ENCODE measurements at regions not wholly inside any gene's neighbourhood (a gene's known extent, or its start where the extent isn't known, plus 50 kb on each side); places are given as distances from the start of the nearest gene placed in this dataset.
A peak's percentile ranks its signal among the peaks of the same experiment; 100 is the strongest.

DNA sequence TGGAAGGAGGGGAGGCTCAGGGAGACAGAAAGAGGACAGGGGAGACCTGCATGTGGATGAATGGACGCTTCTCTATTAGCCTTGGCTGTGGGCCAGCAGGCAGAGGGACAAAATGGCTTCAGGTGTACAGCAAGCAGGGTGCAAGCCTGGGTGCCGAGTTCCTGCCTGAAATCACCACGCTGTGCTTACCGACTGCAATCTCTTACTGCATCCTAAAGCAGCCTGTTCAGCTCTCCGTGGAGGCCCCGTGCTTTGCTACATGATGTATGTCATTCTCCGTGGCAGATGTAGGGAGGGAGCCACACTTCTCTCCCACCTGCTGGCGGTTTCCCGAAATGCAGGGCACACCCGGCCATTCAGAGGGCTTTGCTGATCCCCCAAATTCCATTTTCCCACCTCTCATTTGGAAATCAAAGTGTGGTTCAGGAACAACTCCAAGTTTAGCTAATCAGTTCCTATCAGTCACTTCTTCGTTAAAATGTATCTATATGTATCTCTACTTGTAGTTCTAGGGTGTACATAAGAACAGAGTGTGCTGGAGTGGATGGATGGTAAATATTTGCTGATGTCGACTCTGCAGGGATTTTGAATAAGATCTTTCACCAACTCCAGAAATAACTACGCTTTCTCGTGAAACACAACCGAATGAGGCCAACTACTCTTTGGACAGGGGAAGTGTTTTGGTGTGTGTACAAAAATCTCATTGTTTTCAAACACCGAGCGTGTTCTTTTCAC, 122.3 kb upstream of the BACE2 start:
- DNase-seq (ENCODE audit: low read depth), result no peak

DNA sequence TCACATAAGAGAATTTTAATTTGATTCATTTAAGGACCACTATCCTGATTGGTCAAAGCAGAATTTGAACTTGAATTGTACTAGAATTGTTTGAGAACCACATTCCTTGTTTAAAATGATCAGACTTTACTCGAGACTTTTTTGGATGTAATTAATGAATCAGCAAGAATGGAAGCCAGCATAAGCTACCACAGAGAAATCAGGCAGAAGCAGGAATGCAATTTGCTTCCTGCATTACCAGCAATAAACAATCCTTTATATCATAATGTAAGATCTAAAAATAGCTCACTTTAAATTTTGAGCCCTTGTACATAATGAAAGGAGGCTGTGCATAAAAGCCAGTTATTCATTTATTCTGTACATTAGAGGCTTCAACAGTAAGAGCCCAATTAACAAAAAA, 119.8 kb upstream of the BACE2 start:
- DNase-seq (ENCODE audit: low read depth), result no peak

DNA sequence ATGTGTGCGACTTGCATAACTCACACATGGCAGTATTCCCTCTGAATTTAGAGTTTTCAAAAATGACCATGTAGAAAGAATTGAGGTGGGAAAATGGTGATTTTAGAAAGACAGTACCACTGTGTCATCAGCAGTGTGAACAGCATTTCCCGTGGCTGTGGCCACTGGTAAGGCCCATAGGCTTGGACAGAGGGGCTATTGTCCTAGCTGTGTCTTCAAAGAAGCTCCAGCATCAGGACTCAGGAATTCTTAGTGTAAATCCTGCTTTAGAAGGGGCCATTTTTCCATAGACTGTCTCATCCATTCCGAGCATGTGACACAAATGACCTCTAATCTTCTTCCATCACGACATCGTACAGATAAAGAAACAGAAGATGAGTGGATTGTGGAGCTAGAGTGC, 119.3 kb upstream of the BACE2 start:
- DNase-seq (ENCODE audit: low read depth), result no peak

DNA sequence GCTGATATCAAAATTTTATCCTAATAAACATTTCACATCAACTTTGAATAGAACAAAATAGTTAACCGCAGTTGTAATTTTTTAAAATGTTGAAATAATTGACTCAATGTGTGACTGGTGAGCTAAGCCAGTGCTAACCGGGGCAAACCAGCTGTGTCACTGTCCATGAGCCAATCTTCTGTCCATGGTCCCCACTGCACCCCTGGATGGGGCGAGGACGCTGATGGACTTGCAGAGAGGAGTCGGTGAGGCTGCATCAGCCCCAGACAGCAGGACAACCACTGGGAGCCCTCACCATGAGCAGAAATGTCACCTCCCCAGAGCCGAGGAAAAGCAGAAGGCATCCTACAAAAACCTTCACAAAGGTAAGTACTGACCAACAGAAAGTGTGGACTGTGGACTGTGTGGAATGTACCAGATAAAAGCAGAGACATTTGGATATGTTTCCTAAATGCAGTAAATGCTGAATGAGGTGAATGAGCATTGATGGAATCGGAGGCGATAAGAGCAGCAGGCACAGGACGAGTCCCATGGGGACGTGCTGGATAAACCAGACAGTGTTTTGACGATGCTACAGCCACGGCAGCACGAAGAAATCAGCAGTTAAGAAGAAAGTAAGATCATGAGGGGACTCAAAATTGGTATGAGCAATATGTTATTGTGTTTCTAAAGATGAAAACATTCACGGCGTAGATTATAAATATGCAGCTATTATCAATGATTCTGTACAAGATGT, 115.0 kb upstream of the BACE2 start:
- no peak for DNase-seq (ENCODE audit: low read depth)

DNA sequence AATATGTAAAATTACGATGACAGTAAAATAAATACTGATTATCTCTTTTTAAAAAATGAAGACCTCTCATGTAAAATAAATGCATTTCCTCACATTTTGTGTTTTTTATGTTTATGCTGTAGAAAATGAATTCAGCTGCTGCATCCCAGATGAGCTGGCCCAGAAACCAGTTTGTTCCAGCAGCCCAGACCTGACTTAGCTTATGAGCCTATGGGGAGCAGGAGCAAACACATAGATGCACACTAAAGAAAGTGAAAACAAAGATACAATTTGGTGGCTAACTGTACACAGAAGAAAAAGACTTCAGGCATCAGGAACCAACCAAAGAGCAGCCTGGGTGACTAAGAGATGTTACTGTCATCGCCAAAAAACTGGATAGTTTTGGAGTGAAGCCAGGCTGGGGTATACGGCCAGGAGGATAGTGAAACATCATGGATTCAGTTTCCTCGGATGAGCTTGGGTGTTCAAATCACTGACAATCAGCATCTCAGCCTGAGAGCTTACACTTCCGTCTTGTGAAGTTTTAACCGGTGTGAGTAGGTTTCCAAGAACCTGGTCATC, 113.9 kb upstream of the BACE2 start:
- no peak for DNase-seq (ENCODE audit: low read depth)

DNA sequence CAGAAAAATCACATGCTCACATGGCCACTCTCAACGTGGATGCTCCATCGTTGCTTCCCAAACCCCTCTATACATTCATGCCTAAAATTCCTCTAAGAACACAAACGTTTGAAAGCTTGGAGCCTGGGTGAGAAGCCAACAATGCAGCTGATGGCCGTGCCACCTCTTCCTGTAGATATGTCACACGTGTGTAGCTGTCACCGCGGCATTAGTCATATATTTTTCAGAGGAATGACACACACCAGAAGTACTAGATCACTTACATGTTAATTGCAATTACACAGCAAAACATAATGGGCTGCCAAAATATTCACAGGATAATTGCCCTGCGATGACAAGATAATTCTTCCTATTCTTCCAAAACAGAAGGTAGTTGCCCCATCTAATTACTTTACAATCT, 112.7 kb upstream of the BACE2 start:
- DNase-seq (ENCODE audit: low read depth), result no peak

DNA sequence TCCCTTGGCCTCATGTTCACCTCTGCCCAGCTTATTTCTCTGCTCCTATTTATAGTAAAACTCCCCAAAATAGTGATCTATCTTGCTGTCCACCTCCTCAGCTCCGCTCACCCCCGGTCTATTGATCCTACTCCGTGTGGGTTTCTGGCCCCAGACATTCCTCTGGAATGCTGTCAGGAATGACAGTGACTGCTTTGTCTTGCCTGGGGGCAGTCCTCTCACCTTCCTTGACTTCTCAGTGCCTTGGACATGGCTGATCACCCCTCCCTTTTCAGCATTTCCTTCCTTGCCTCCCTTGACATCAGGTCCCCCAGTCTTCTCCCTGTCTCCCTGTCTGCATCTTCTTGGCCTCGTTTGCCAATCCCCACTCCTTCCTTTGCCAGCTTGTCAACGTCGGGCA, 108.1 kb upstream of the BACE2 start:
- DNase-seq (ENCODE audit: low read depth), result no peak

DNA sequence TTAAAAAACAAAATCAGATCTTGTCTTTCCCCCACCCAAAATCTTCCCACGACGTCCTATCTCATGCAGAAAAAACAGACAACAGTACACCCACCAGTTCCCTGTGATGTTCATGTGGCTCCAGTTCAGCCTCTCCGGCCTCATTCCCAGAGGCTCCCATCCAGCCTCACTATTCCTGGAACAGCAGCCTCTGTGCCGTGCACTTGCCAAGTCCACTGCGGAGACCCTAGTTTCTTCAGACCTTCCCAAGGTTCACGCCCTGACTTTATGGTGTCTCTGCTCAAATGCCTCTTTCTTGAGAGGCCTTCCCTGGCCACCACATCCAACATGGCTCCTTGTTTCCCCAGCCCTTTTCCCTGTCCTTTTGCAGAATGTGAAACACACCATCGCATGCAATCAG, 106.3 kb upstream of the BACE2 start:
- DNase-seq (ENCODE audit: low read depth), result no peak

DNA sequence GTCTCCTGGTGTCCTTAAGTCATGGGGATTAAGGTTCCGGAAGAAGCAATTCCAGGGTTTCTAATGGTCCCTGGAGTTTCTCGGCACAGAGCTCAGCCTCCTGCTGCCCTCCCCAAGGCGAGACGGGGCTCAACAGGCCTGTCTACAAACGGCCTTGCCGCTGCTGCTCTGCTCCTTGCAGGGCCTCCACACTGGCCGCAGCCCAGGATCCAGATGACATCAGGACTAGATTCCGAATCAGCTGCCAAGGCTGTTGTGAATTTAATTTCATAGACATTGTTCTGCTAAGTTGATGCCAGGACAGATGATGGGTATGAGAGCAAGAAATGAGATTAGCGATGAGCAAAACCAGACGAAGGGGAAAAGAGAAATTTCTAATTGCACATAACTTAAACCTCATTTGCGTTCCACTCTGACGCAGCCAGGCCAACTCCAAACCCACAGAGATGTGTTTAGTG, 103.6 kb upstream of the BACE2 start:
- no peak for DNase-seq (ENCODE audit: low read depth)

DNA sequence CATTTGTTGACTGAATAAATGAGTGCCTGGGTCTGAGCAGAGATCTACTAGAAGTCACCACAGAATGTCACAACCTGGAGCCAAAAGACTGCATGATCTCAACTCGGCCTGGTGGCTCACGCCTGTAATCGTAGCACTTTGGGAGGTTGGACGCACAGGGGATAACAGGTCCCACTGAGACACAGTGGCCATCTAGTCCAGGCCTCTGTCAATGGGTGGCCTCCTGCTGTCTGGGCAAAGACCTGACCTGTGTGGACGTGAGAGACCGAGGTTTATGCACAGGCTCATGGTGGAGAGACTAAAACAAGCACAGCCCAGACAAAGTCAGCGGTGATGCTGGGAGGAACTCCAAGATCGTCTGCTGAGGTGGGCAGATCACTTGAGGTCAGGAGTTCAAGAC, 103.0 kb upstream of the BACE2 start:
- no peak for DNase-seq (ENCODE audit: low read depth)

DNA sequence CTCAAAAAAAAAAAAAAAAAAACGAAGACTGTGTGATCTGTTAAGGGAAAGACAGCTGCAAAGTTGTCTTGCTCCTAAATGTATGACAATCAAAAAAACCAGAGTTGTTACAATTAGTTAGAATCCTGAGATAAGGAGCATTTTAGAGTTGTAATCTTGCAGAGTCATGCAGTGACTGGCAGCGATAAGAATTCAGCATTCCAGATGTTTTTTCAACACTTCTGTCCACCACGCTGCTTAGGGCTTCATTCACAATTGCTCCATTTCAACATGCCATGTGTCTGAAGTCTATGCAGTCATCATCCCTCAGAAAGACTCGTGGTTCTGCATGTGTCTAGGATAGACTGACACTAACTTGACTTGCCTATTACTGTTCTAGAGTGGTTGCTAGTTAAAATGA, 102.4 kb upstream of the BACE2 start:
- DNase-seq (ENCODE audit: low read depth), result no peak

DNA sequence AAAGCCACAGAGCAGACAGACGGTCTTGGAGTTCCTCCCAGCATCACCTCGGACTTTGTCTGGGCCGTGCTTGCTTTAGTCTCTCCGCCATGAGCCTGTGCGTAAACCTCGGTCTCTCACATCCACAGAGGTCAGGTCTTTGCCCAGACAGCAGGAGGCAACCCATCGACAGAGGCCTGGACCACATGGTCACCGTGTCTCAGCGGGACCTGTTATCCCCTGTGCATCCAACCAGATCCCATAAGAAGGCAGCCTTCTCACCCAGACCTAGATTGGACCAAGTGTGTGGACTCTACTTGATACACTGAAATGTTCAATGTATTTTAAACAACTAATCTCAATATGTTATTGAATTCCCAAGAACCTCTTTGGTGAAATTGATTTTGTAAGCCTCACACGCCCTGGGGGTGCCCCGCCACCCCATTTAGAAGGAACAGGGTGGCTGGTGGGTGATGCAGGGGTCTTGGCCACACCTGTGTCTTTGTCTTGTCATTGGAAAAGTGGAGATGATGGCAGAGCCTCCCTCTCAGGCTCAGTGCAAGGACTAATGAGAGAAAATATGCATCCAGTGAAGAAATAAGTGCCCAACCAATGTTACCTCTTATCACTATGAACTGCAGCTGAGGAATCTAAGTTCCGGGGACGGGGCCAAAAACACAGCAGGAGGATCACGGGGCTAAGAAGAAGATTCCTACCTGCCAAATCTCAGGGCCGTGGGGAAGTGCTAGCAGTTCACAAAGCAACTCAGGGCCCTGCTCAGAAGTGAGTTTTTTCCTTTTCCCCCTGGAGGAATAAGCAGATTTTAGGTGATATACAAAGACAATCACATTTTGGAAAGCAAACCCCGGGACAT, 101.6 kb upstream of the BACE2 start:
- DNase-seq (ENCODE audit: low read depth), result no peak

DNA sequence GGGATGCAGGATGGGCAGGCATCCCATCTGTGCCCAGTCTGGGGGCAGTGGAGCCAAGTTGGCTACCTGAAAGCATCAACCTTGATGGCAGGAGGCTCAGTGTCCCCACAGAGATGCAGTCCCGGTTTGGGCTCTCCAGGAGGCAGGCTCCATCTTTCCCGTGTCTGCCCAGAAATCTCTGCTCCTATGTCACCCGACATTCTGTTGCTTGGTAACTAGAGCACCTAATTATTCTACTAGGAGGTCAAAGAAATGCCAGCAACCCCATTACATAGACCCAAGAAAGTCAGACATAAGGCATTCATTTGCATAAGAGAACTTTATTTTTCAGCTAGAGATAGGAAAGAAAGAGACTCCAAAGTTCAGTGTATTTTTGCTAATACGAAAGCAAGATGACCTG, 100.3 kb upstream of the BACE2 start:
- no peak for DNase-seq (ENCODE audit: low read depth)

DNA sequence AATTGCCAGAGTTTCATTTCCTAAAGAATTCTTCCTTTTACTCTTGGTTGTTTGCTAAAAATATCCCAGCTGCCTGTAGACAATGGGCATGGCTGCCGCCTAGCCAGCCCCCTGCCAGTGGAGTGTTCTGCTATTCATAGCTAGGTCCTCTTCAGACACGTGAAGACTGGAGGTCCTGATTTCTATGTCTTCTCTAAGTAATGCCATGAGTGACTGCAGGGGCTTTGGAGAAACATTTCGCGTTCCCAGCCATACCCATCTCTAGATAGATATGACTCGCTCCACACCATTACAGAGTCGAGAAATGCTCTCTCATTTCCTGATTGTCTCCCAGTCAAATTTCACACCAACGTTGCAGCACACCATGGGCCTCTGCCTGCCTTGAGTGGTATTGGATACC, 99.5 kb upstream of the BACE2 start:
- no peak for DNase-seq (ENCODE audit: low read depth)

DNA sequence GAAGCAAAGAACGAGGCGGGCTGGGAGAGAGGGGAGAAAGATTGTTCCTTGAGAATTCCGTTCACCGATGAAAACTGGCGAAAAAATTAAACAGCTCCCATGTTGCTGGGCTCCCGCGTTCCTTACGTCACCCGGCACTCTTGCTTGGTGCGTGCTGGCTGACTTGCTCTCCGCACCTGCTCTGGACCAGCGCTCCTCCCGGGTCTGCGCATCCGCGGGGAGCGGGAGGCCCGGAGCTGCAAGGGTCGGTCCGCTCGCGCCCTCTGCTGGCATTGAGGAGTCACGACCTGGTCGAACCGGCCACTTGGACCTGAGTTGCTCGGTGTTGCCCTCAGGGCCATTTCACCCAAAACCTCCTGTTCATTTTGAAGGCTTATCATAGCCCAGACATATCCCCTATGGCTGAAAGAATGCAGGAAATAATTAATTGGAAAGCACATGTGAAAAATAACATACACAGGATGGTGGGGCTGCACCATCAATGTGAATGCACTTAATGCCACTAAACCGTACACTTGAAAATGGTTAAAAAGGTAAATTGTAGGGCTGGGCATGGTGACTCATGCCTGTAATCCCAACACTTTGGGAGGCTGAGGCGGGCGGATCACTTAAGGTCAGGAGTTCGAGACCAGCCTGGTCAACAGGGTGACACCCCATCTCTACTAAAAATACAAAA, 98.9 kb upstream of the BACE2 start:
- peak; percentile 6 for DNase-seq (ENCODE audit: low read depth)

DNA sequence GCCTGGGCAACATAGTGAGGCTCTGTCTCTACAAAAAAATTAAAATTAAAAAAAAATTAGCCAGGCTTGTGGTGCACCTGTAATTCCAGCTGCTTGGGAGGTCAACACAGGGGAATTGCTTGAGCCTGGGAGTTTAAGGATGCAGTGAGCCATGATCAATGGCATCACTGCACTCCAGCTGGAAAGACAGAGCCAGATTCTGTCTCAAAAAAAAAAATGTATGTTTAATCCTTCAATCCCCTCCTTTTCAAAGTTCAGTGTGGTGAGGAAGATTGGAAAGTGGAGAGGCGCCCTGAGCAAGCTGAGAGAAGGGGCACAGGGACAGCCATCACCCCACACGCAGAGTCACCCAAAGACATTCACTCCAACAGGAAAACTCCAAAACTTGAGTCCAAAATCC, 97.7 kb upstream of the BACE2 start:
- DNase-seq (ENCODE audit: low read depth), result no peak

DNA sequence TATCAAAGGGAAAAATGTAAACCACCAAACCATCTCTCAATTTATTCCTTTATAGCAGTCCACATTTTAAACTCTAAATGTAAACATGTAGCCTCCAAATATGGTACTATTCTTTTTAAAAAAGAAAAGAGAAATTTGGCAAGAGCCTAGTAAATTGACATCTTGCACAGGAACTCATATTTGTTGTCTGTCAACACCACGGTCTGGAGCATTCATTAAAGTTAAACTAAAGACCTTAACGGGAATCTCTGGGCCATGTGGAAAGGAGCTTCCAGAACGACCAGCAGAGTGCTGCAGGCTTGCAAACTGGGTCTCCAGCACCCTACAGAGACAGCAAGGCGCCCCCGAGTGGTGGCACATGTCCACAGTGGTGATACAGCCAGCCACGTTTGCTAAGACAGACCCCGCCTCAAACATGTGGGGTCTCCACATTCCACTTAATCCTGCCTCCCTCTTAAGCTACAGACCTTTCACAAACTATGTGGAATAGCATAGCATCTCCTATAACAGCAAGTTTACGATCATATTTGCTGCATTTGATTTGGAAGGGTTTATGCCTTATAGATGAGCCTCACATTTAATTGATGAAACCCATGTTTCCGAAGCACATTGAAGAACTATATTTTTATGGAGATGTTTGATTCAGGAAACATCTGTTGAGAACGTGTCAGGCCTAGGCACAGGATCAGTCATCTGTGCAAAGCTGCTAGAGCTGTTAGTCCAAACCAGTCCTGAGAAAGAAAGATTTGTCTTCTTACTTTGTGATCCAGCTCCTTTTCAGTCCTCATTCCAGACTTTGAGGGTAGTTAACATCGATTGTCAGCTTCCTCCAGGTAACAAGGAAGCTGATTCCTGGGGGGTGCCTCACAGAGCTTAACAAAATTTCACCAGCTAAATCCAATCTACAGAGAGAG, 96.4 kb upstream of the BACE2 start:
- DNase-seq (ENCODE audit: low read depth), result no peak

DNA sequence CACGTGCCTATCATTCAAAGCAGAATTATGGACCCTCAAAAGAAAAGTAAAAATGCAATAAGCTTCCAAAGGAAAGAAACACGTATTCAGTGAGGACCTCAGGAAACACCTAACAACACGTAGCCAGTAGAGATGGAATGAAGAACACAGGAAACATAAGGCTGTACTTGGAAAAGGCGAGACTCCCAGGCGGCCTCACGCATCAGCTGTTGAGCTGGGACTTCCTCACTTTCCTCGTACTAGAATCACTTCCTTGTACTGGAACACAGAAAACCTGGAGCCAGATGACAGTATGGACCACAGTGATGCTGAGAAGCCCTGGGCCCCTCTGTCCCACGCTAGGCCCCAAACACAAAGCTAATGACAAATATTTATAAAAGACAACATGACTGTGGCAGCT, 94.4 kb upstream of the BACE2 start:
- no peak for DNase-seq (ENCODE audit: low read depth)

DNA sequence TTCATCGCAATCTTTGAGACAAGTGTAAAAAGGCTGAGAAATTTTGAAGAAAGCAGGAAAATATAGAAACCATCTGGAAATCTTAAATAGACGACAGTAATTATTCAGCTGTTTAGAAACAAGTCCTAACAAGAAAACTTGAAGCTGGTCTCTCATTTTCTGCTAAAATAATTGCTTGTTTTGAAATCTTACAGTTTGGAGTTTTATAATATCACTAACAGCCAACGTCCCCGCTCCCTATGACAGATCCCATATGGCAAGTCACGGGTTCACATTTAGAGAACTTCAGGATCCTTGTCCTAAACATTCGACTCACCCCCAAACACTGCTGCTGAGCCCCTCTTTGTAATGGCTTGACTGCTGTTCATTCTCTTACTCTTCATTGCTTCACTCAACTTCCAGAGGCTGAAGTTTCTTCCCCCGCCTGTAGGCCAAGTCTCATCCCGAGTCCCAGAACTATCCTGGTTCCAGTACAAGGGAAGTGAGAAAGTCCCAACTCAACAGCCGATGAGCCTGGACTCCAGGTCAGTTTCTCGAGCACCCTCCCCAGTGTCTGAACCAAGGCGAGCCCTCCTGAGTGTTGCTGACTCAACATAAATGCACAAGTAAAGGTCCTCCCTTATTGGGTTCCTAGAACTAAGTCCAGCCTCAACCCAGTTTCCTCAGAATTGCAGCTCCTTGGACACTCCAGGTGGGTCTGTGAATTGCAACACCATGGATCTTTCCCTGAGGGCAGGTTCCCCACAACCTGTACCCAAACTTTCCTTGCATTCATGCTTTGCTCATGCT, 93.4 kb upstream of the BACE2 start:
- no peak for DNase-seq (ENCODE audit: low read depth)

DNA sequence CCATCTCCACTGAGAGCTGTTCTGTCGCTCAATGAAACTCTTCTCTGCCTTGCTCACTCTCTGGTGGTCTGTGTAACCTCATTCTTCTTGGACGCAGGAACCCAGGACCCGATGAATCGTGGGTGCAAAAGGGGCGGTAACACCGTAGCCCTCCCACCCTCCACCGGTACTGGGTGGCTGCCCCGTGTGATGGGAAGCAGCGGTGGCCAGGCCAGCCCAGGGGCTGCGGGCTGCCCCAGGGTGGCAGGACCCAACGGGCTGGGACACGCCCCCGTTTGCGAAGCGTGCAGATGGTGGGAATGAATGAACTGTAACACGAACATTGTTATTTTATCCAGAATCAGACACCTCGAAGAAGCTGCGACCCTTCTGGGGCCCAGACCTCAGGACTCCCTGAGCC, 92.3 kb upstream of the BACE2 start:
- no peak for DNase-seq (ENCODE audit: low read depth)
